ENCODE measurements at regions not wholly inside any gene's neighbourhood (a gene's known extent, or its start where the extent isn't known, plus 50 kb on each side); places are given as distances from the start of the nearest gene placed in this dataset.

DNA sequence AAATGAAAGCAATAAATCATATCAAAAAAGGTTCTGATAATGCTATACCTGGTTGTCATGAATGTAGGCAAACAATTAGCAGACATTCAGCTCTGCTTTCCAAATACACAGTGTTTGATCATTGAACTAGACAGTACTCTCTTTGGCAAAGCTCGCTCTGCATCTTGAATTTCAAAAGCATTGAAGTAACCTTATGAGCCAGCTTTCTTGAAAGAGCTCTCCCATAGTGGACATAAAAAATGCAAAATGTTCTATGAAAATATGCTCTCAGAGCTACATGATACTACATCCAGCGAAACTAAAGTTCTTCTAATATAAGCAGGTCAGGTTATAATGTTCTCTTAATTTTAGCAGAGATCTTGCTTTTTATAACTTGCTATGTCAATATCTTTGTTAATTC, 533.4 kb downstream of the CSNK1G3 start:
- Histone ChIP-seq H3K27me3 (ENCODE audit: low read depth) (no peaks in the 10 kb centered on the region), H3K4me3 (no peak overlapping the region), H3K4me1 (no peaks in the 10 kb centered on the region), H3K36me3 (no peaks in the 10 kb centered on the region), H3K9me3 (no peaks in the 10 kb centered on the region), H3K27ac (no peak overlapping the region)
- no peak for DNase-seq
- no peak for ATAC-seq
- TF ChIP-seq, protein P1, sequence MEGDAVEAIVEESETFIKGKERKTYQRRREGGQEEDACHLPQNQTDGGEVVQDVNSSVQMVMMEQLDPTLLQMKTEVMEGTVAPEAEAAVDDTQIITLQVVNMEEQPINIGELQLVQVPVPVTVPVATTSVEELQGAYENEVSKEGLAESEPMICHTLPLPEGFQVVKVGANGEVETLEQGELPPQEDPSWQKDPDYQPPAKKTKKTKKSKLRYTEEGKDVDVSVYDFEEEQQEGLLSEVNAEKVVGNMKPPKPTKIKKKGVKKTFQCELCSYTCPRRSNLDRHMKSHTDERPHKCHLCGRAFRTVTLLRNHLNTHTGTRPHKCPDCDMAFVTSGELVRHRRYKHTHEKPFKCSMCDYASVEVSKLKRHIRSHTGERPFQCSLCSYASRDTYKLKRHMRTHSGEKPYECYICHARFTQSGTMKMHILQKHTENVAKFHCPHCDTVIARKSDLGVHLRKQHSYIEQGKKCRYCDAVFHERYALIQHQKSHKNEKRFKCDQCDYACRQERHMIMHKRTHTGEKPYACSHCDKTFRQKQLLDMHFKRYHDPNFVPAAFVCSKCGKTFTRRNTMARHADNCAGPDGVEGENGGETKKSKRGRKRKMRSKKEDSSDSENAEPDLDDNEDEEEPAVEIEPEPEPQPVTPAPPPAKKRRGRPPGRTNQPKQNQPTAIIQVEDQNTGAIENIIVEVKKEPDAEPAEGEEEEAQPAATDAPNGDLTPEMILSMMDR (IDR thresholded peaks at IDR 0.05) = no peak
- intact Hi-C loops (cut with DNase I) = no loop called here

DNA sequence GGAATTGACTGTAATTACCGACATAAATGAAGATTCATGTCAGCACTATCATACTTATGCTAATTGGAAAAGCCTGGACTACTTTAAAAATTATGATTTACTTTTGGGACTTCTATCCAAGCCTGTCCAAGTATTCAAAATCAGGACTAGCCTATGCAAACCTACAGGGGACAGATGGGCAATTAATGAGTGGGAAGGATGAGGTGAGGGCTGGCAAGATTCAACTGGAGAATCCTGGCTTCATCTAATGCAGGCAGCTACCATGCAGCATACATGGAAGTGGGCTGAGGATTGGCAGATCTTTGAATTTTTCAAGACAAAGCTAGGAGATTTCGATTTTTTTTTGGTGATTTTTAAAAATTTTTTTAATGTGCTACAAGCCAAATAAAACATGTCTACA, 532.6 kb downstream of the CSNK1G3 start:
- H3K36me3 ChIP-seq = no peaks in the 10 kb centered on the region
- intact Hi-C loops (cut with DNase I) = no loop called here
- no peak overlapping the region for H3K27ac ChIP-seq
- TF ChIP-seq, protein P1 (IDR thresholded peaks at IDR 0.05) = no peak
- no peaks in the 10 kb centered on the region for H3K27me3 ChIP-seq (ENCODE audit: low read depth)
- no peaks in the 10 kb centered on the region for H3K9me3 ChIP-seq
- ATAC-seq (no peak), DNase-seq (no peak)
- no peaks in the 10 kb centered on the region for H3K4me1 ChIP-seq
- H3K4me3 ChIP-seq = no peak overlapping the region

DNA sequence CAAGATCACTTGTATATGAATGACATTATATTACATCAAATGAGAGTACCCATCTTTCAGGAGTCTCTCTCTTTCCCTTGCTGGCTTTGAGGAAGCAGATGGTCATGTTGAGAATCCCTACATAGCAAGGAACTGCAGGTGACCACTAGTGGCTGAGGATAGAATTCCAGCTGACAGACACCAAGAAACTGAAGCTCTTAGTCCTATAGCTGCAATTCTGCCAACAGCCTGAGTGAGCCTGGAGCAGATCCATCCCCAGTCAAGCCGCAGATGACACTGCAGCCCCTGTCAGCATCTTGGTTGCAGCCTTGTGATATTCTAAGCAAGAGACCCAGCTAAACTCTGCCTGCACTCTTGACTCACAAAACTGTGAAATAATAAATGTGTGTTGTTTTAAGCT, 531.5 kb downstream of the CSNK1G3 start:
- TF ChIP-seq, protein P1 (IDR thresholded peaks at IDR 0.05) = no peak
- H3K27me3 ChIP-seq (ENCODE audit: low read depth) = no peaks in the 10 kb centered on the region
- intact Hi-C loops (cut with DNase I) = no loop called here
- H3K36me3 ChIP-seq = no peaks in the 10 kb centered on the region
- no peak for DNase-seq
- ATAC-seq = no peak
- no peak overlapping the region for H3K4me3 ChIP-seq
- H3K9me3 ChIP-seq = no peaks in the 10 kb centered on the region
- H3K4me1 ChIP-seq = no peaks in the 10 kb centered on the region
- no peak overlapping the region for H3K27ac ChIP-seq

DNA sequence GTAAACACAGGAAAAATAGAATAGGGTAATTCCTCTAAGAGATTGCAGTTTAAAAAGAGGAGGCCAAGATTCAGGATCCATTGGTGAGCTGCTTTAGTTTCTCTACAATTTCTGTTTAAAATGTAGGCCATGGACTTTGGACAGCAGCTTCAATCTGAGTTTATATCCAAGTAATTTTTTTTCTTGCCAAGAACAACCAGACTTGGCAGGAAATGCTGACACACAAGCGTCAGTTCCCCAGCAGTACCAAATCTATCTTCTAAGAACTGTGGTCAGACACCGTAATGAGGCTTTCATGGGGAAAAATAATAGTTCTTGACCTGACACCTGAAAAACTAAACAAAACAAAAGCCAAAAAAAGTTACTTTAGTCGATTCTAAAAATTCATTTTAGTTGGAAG, 528.8 kb downstream of the CSNK1G3 start:
- DNase-seq = no peak
- no peak for ATAC-seq

DNA sequence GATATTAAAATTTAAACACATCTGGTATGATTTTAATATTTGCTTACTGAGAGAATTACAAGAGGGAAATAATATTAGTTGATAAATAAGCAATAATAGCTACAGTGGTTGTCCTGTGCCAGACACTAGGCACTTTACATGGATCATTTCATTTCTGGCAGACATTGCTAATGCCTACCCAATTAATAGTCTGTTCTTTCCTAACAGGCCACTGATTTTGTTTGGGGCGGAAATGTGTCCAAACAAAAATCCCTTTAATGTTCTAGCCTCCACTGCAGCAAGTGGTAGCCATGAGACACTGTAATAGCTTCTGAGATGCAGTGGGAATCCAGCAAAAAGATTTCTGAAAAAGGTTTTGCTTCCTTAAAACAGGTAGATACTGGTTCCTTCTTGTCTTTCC, 527.4 kb downstream of the CSNK1G3 start:
- intact Hi-C loops (cut with DNase I) = no loop called here
- TF ChIP-seq, protein P1 (IDR thresholded peaks at IDR 0.05) = no peak

More for the DNA sequence above, 528.8 kb downstream of the CSNK1G3 start:
- Histone ChIP-seq H3K9me3 (no peaks in the 10 kb centered on the region), H3K4me1 (no peaks in the 10 kb centered on the region), H3K27me3 (ENCODE audit: low read depth) (no peaks in the 10 kb centered on the region), H3K27ac (no peak overlapping the region), H3K4me3 (no peak overlapping the region), H3K36me3 (no peaks in the 10 kb centered on the region)
- TF ChIP-seq, protein P1 (IDR thresholded peaks at IDR 0.05) = no peak
- intact Hi-C loops (cut with DNase I) = no loop called here

DNA sequence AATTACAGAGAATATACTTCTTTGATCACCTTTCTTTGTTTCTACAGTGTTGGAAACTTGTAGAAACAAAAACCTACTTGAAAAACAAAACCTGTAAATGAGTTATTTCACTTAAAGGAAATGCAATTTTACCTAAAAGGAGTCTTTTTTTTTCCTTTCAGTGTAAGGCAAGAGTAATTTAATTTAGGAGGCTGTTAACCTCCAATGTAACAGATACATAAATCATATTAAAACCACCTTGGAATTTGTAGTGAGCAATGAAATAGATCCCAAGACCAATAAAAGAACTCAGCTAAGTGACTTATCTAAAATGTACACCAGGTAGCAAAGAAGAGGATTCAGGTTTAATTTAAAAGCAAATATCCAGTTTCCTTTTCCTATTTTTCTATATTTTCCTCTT, 524.8 kb downstream of the CSNK1G3 start:
- DNase-seq = no peak
- intact Hi-C loops (cut with DNase I) = no loop called here

More for the DNA sequence above, 527.4 kb downstream of the CSNK1G3 start:
- no peaks in the 10 kb centered on the region for H3K36me3 ChIP-seq
- ATAC-seq = no peak
- no peak overlapping the region for H3K27ac ChIP-seq
- no peak overlapping the region for H3K4me3 ChIP-seq
- no peaks in the 10 kb centered on the region for H3K4me1 ChIP-seq
- DNase-seq = no peak
- H3K9me3 ChIP-seq = no peaks in the 10 kb centered on the region
- no peaks in the 10 kb centered on the region for H3K27me3 ChIP-seq (ENCODE audit: low read depth)

More for the DNA sequence above, 524.8 kb downstream of the CSNK1G3 start:
- Histone ChIP-seq H3K4me1 (no peaks in the 10 kb centered on the region), H3K36me3 (no peaks in the 10 kb centered on the region), H3K4me3 (no peak overlapping the region), H3K9me3 (no peaks in the 10 kb centered on the region), H3K27ac (no peak overlapping the region), H3K27me3 (ENCODE audit: low read depth) (no peaks in the 10 kb centered on the region)
- no peak for ATAC-seq
- TF ChIP-seq, protein P1 (IDR thresholded peaks at IDR 0.05) = no peak
